ENCODE measurements at regions not wholly inside any gene's neighbourhood (a gene's known extent, or its start where the extent isn't known, plus 50 kb on each side); places are given as distances from the start of the nearest gene placed in this dataset.

DNA sequence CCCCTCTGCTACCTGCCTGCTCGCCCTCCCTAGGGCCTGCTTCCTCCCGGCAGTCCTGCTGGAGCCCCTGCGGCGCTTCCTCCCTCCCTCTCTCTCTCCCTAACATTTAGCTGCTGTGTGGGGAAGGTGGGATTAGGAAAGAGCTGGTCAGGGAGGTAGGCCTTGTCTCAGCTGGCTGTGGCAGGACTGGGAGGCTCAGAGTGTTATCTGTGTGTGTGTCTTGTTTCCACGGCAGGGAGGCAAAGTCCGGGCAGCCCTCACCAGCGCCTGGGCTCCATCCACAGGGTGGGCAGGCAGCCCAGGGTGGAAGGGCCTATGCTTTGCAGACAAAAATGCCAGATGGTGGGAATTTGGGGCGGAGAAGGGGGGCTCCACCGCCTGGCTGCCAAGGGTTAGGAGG lies 105.7 kb downstream of the RPS24 start:
- Histone ChIP-seq H3K36me3 (ENCODE audit: insufficient read depth, low read length) (no peaks in the 10 kb centered on the region), H3K4me3 (ENCODE audit: low read depth in 1 of 2, low read length in 2 of 2) (no peak overlapping the region), H3K9ac (ENCODE audit: low read length) (no peak overlapping the region), H3K4me1 (ENCODE audit: insufficient read depth, low read length) (no peaks in the 10 kb centered on the region), H3K9me3 (ENCODE audit: low read length) (no peaks in the 10 kb centered on the region), H3K27me3 (ENCODE audit: control insufficient read depth in 1 of 2, insufficient read depth in 2 of 2, low read length in 2 of 2) (no peaks in the 10 kb centered on the region), H3K27ac (ENCODE audit: low read depth, low read length) (no peak overlapping the region)

DNA sequence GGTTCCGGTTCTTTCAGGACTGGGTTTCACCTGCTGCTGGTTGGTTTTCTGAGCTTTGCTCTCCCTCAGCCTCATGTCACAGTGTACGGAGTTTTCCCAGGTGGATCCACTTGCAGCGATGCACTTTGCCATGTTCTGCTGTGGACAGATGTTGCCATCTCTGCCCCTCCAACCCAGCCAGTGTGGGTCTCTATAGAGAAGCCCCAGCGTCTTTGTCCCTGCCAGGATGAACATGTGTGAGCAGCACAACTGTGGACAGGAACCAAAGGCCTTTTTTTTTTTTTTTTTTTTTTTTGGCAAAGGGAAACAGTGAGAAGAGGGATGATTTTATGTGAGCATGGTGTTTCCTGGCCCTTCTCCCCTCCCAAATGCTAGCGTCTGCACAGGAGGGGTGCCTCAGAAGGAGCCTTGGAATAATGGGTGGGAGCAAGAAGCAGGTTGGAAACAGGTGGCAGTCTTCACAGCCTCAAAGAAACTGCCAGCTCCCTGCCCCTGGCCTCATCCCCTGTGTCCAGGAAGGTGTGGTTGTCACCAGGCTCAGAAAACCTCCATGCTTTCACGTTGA lies 106.5 kb downstream of the RPS24 start:
- H3K27ac ChIP-seq (ENCODE audit: low read depth, low read length): no peak overlapping the region
- no peaks in the 10 kb centered on the region for H3K36me3 ChIP-seq (ENCODE audit: insufficient read depth, low read length)
- H3K9me3 ChIP-seq (ENCODE audit: low read length): no peaks in the 10 kb centered on the region
- no peak overlapping the region for H3K9ac ChIP-seq (ENCODE audit: low read length)
- no peaks in the 10 kb centered on the region for H3K27me3 ChIP-seq (ENCODE audit: control insufficient read depth in 1 of 2, insufficient read depth in 2 of 2, low read length in 2 of 2)
- H3K4me3 ChIP-seq (ENCODE audit: low read depth in 1 of 2, low read length in 2 of 2): no peak overlapping the region
- H3K4me1 ChIP-seq (ENCODE audit: insufficient read depth, low read length): no peaks in the 10 kb centered on the region

DNA sequence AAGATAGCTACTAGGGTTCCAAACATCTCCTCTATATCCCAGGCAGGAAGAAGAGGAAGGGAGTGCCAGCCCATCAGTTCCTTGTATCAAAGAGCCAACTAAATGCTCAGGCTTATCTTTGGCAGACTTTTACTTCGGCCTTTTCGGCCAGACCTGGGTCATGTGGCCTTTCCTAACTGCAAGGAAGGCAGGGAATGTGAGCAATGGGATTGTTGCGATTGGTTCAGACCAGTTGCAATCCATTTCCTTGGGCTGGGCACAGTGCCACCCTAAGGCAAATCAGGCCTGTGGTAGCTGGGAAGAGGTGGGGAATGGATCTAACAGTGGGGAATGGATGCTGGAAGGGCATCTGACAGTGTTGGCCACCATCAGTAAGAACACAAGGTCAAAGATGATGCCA lies 109.9 kb downstream of the RPS24 start:
- no peaks in the 10 kb centered on the region for H3K27me3 ChIP-seq (ENCODE audit: control insufficient read depth in 1 of 2, insufficient read depth in 2 of 2, low read length in 2 of 2)
- H3K36me3 ChIP-seq (ENCODE audit: insufficient read depth, low read length): no peaks in the 10 kb centered on the region
- no peak overlapping the region for H3K4me3 ChIP-seq (ENCODE audit: low read depth in 1 of 2, low read length in 2 of 2)
- no peaks in the 10 kb centered on the region for H3K4me1 ChIP-seq (ENCODE audit: insufficient read depth, low read length)
- H3K27ac ChIP-seq (ENCODE audit: low read depth, low read length): no peak overlapping the region
- H3K9ac ChIP-seq (ENCODE audit: low read length): no peak overlapping the region
- no peaks in the 10 kb centered on the region for H3K9me3 ChIP-seq (ENCODE audit: low read length)

DNA sequence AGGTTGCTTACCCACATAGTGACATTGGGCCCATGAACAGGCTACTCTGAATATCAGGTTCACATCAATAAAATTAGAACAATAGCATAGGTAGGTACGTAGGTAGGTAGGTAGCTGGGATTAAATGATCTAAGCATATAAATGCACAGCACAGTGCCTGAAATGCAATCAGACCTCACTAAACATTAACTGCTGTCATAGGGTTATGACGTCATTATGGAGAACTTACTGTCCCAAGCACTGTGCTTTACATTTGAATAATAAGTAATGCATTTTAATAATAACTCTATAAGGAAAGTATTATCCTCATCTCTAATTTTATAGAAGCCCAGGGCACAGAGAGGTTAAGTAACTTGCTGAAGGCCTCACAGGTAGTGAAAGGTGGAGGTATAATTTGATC lies 112.5 kb downstream of the RPS24 start:
- Histone ChIP-seq H3K27ac (ENCODE audit: low read depth, low read length) (no peak overlapping the region), H3K4me3 (ENCODE audit: low read depth in 1 of 2, low read length in 2 of 2) (no peak overlapping the region), H3K27me3 (ENCODE audit: control insufficient read depth in 1 of 2, insufficient read depth in 2 of 2, low read length in 2 of 2) (no peaks in the 10 kb centered on the region), H3K9ac (ENCODE audit: low read length) (no peak overlapping the region), H3K9me3 (ENCODE audit: low read length) (no peaks in the 10 kb centered on the region), H3K36me3 (ENCODE audit: insufficient read depth, low read length) (no peaks in the 10 kb centered on the region), H3K4me1 (ENCODE audit: insufficient read depth, low read length) (no peaks in the 10 kb centered on the region)

DNA sequence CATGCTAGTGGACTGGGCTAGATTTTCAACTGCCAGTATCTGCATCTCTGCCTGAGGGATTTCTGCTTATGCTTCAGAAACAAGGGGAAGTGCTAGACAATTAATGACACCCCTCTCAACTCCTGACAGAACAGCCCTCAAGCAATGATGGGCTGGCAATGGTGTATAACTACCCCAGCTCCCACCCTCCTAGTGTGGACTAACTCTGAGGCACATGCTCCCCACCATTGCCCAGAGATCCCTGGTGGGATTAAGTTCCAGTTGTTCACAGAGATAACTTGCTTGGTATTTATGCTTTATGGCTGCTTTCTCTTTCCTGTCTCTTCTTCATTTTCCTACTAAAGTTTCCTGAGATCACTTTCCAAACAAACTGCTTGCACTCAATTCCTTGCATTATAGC lies 113.5 kb downstream of the RPS24 start:
- H3K36me3 ChIP-seq (ENCODE audit: insufficient read depth, low read length): no peaks in the 10 kb centered on the region
- H3K9ac ChIP-seq (ENCODE audit: low read length): no peak overlapping the region
- H3K4me3 ChIP-seq (ENCODE audit: low read depth in 1 of 2, low read length in 2 of 2): no peak overlapping the region
- H3K27me3 ChIP-seq (ENCODE audit: control insufficient read depth in 1 of 2, insufficient read depth in 2 of 2, low read length in 2 of 2): no peaks in the 10 kb centered on the region
- no peaks in the 10 kb centered on the region for H3K9me3 ChIP-seq (ENCODE audit: low read length)
- H3K27ac ChIP-seq (ENCODE audit: low read depth, low read length): no peak overlapping the region
- no peaks in the 10 kb centered on the region for H3K4me1 ChIP-seq (ENCODE audit: insufficient read depth, low read length)

DNA sequence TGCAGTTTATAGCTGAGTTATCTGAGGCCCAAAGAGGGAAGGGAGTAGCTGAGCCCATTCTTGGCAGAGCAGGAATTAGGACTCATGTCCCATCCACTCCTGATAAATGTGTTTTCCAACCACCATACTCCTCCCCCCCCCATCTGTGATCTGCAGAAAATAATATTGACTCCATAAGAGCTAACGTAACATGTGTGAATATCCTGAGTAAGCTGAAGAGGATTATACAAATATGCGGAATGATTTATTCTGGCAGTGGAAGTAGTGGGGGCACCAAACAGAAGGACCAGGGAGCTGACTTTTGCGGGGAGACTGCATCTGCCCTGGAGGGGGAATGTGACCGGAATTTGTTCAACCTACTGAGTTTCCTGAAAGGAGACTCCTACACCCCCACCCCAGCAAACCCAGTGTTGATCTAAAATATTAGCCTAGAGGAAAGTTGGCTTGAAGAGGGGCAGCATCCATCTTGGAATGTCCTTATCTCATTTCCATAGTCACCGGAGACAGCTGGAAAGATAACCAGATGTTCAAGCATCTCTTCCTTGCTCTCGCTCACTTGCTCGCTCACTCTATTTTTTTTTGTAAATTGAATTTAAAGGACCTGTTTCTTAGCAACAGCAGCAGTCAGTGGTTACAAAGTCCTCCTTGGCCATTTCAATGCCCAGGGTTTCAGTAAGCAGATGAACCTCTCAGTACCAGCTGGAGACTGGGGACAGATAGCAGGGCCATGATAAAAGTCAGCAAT lies 114.7 kb downstream of the RPS24 start:
- no peaks in the 10 kb centered on the region for H3K4me1 ChIP-seq (ENCODE audit: insufficient read depth, low read length)
- no peak overlapping the region for H3K4me3 ChIP-seq (ENCODE audit: low read depth in 1 of 2, low read length in 2 of 2)
- no peak overlapping the region for H3K27ac ChIP-seq (ENCODE audit: low read depth, low read length)
- H3K27me3 ChIP-seq (ENCODE audit: control insufficient read depth in 1 of 2, insufficient read depth in 2 of 2, low read length in 2 of 2): no peaks in the 10 kb centered on the region
- no peak overlapping the region for H3K9ac ChIP-seq (ENCODE audit: low read length)
- no peaks in the 10 kb centered on the region for H3K36me3 ChIP-seq (ENCODE audit: insufficient read depth, low read length)
- no peaks in the 10 kb centered on the region for H3K9me3 ChIP-seq (ENCODE audit: low read length)

DNA sequence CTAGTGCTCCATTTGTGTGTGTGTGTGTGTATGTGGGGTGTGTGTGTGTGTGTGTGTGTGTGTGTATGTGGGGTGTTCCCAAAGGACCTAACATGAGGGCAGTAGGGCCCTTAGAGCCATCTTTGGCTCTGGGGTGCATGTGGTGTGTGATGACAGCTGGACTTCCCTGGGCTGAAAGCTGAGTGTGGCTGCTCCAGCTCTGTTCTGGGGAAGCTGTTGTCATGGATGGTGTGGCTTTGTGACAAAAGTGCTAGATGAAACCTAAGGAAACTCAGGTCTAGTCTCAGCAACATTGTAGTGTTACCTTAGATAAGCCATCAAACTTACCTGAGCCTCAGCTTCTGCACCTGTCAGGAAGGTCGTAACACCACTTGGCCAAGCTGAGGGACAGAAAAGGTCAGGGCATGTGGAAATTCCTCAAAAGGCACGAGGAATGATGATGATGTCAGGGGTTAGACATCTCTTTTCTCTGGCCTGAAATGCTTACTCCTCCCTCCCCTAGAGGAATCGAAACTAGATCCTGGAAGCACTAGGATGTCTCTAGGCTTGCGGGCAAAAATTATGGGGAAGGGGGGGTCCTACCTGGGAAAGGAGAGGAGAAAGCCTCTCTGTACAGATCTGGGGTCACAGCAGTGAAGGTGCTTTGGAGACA lies 115.4 kb downstream of the RPS24 start:
- Histone ChIP-seq H3K36me3 (ENCODE audit: insufficient read depth, low read length) (no peaks in the 10 kb centered on the region), H3K9ac (ENCODE audit: low read length) (no peak overlapping the region), H3K4me1 (ENCODE audit: insufficient read depth, low read length) (no peaks in the 10 kb centered on the region), H3K27me3 (ENCODE audit: control insufficient read depth in 1 of 2, insufficient read depth in 2 of 2, low read length in 2 of 2) (no peaks in the 10 kb centered on the region), H3K9me3 (ENCODE audit: low read length) (no peaks in the 10 kb centered on the region), H3K27ac (ENCODE audit: low read depth, low read length) (no peak overlapping the region), H3K4me3 (ENCODE audit: low read depth in 1 of 2, low read length in 2 of 2) (no peak overlapping the region)

DNA sequence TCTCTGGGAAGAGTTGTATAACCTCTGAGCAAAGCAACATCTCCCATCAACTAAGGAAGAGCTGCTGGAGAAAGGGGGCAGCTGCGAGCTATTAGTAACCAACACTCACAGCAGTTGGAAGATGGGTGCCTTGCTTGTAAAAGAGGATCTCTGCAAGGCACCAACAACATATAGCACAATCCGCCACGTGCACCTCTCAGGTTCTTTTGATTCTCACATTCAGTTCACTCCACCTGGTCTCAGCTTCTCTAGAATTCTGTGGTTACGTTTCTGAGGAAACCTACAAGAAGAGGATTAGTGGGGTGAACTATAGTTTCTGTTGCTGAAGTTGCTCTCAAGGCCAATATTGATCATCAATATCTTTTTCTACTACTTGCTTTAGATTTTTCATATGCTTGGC lies 117.1 kb downstream of the RPS24 start:
- Histone ChIP-seq H3K27ac (ENCODE audit: low read depth, low read length) (no peak overlapping the region), H3K4me1 (ENCODE audit: insufficient read depth, low read length) (no peaks in the 10 kb centered on the region), H3K9ac (ENCODE audit: low read length) (no peak overlapping the region), H3K36me3 (ENCODE audit: insufficient read depth, low read length) (no peaks in the 10 kb centered on the region), H3K9me3 (ENCODE audit: low read length) (no peaks in the 10 kb centered on the region), H3K4me3 (ENCODE audit: low read depth in 1 of 2, low read length in 2 of 2) (no peak overlapping the region), H3K27me3 (ENCODE audit: control insufficient read depth in 1 of 2, insufficient read depth in 2 of 2, low read length in 2 of 2) (no peaks in the 10 kb centered on the region)

DNA sequence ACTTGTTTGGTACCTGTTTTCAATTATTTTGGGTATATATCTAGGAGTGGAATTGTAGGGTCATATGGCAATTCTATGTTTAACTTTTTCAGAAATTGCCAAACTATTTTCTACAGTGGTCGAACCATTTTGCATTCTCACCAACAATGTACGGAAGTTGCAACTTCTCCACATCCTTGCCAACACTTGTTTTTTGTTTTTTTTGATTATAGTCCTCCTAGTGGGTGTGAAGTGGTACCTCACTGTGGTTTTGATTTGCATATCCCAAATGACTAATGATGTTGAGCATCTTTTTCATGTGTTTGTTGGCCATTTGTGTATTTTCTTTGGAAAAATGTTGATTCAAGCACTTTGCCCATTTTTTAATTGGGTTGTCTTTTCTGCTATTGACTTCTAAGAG lies 122.1 kb downstream of the RPS24 start:
- no peaks in the 10 kb centered on the region for H3K36me3 ChIP-seq (ENCODE audit: insufficient read depth, low read length)
- no peak overlapping the region for H3K9ac ChIP-seq (ENCODE audit: low read length)
- no peak overlapping the region for H3K27ac ChIP-seq (ENCODE audit: low read depth, low read length)
- H3K4me3 ChIP-seq (ENCODE audit: low read depth in 1 of 2, low read length in 2 of 2): no peak overlapping the region
- no peaks in the 10 kb centered on the region for H3K9me3 ChIP-seq (ENCODE audit: low read length)
- H3K4me1 ChIP-seq (ENCODE audit: insufficient read depth, low read length): no peaks in the 10 kb centered on the region
- H3K27me3 ChIP-seq (ENCODE audit: control insufficient read depth in 1 of 2, insufficient read depth in 2 of 2, low read length in 2 of 2): no peaks in the 10 kb centered on the region

DNA sequence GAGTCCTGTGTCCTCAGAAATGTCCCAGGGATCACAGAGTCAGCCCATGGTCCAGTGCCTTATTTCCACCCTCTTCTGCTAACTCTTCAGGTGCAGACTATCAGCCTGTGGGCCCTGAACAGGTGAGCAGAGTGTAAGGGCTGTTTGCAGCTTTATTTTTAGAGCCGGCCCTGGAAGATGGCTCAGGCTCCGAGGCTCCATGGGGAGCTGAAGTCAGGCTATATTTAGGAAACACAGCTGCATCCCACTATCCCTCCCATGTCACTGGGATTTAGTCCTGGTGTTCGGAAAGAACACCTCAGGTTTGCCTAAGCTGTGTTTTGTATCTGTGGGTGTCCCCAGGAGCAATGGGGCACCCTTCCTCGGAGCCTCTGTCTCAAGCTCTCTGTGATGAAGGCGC lies 126.9 kb downstream of the RPS24 start:
- peaks cover 3% of the 10 kb centered on the region for H3K9me3 ChIP-seq (ENCODE audit: low read length)
- H3K4me1 ChIP-seq (ENCODE audit: insufficient read depth, low read length): no peaks in the 10 kb centered on the region
- no peak overlapping the region for H3K27ac ChIP-seq (ENCODE audit: low read depth, low read length)
- no peaks in the 10 kb centered on the region for H3K36me3 ChIP-seq (ENCODE audit: insufficient read depth, low read length)
- H3K4me3 ChIP-seq (ENCODE audit: low read depth in 1 of 2, low read length in 2 of 2): no peak overlapping the region
- no peaks in the 10 kb centered on the region for H3K27me3 ChIP-seq (ENCODE audit: control insufficient read depth in 1 of 2, insufficient read depth in 2 of 2, low read length in 2 of 2)
- H3K9ac ChIP-seq (ENCODE audit: low read length): no peak overlapping the region

DNA sequence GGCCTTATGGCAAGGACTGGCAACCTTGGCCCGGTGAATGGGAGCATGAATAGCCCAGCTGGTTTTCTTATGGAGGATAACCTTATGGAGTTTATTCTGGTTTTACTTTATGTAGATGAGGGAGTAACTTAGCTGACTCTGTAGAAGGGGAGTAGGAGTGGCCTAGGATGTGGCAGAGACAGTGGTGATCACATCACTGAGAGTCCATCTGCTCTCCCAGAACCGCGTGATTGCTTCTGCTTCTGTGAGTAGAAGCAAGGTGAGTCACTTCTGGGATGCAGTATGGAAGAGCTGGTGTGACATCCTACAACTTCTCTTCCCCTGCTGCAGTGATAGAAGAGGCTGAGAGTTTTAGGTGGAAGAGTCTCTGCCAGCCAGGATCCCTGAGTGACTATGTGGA lies 129.2 kb downstream of the RPS24 start:
- Histone ChIP-seq H3K27ac (ENCODE audit: low read depth, low read length) (no peak overlapping the region), H3K36me3 (ENCODE audit: insufficient read depth, low read length) (no peaks in the 10 kb centered on the region), H3K4me3 (ENCODE audit: low read depth in 1 of 2, low read length in 2 of 2) (no peak overlapping the region), H3K9me3 (ENCODE audit: low read length) (peaks cover 3% of the 10 kb centered on the region), H3K4me1 (ENCODE audit: insufficient read depth, low read length) (no peaks in the 10 kb centered on the region), H3K27me3 (ENCODE audit: control insufficient read depth in 1 of 2, insufficient read depth in 2 of 2, low read length in 2 of 2) (no peaks in the 10 kb centered on the region), H3K9ac (ENCODE audit: low read length) (no peak overlapping the region)

DNA sequence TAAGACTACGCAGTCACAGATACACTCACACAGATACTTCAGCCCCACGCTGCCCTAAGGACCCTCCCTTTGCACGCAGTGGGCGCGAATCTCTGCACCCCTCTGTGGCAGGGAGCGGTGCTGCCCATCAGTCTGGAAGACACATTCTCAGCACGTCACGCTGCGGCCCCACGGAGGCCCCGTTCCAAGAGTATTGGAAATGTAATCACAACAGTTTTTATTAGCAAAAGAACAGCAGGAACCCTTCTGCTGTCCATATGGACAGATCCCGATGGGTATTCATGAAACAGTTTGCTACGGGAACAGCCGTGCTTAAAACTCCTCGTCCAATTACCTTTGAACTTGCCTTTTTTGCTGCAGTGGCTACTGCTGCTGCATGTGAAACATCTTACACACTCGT lies 131.0 kb downstream of the RPS24 start:
- Histone ChIP-seq H3K9me3 (ENCODE audit: low read length) (peaks cover 3% of the 10 kb centered on the region), H3K9ac (ENCODE audit: low read length) (no peak overlapping the region), H3K36me3 (ENCODE audit: insufficient read depth, low read length) (no peaks in the 10 kb centered on the region), H3K27me3 (ENCODE audit: control insufficient read depth in 1 of 2, insufficient read depth in 2 of 2, low read length in 2 of 2) (no peaks in the 10 kb centered on the region), H3K27ac (ENCODE audit: low read depth, low read length) (no peak overlapping the region), H3K4me3 (ENCODE audit: low read depth in 1 of 2, low read length in 2 of 2) (no peak overlapping the region), H3K4me1 (ENCODE audit: insufficient read depth, low read length) (no peaks in the 10 kb centered on the region)
